UCSD-AML1 (cell line): ENCODE measurements at regions not wholly inside any gene's neighbourhood (a gene's known extent, or its start where the extent isn't known, plus 50 kb on each side); places are given as distances from the start of the nearest gene placed in this dataset.
"Not testable (repeated sequence)": the region's sequence is repeated elsewhere in the genome, so short reads cannot be mapped to it uniquely, and the experiment has no call there.

ENCODE experiments used
- DNase-seq: peaks from one replicate; lab custom pipeline; 2025; ENCODE audit not compliant: unreplicated experiment; lab: John Stamatoyannopoulos, UW

- DNase-seq = no peak
Observed at GRCh38 chr5:17951392-17952169, 317.3 kb downstream of the TAF11L14 start.

- no peak for DNase-seq
Observed at GRCh38 chr5:17952231-17952630, 318.0 kb downstream of the TAF11L14 start.

DNA sequence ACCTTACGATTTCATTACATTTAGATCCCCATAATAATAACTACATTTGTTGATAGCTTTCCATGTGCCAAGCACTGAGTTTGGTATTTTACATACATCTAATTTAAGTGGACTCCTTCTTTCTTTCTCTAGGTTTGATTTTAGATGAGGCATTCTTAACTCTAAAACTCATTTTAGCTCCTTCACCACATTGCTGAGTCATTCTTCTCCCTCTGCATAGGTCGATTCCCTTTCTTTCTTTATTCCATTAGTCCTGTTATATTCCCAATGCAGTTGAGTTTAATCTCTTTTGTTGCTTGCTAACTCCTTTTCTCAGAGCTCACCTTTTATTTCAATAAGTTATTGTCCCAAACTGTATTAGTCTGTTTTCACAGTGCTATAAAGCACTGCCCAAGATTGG is 329.8 kb downstream of the TAF11L14 start:
- DNase-seq = no peak

DNA sequence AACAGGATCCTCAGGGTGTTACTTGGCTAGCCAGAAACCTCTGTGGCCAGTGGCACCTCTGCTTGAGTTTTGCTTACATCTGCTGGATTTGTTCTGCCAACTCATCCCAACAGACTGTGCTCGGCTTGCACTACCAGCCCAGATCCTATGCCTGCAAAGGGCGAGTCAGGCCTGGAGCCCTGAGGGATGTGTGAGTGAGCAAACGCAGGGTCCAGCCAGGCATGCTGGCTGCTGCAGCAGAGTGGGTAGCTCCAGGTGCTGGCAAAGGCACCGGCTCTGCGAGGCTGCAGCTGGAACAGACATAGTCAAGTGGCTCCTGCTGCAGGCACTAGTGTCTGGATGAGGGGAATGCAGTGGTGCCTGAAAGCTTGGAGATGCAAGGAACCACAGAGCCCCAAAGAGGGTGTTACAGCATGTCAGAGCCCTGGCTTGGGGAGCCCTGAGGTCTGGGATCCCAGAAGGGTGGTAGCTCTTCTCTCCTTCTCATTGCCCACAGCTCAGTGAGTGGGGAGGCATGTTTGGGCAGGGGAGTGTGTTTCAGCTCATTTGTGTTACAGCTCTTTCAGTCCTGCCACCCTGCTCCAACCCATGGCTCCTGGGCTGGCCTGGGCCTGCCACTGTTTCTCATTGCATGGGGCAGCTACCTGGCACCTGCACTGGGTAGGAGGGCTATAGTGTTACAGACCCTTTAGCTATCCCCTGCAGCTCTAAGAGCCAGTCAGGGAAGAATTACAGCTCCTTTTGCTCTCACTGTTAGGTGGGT is 332.6 kb downstream of the TAF11L14 start:
- DNase-seq = no peak

GRCh38 chr5:17976404-17976803 is 342.1 kb downstream of the TAF11L14 start:
- DNase-seq = no peak

- DNase-seq = no peak
Observed at GRCh38 chr5:17978954-17979353, 344.7 kb downstream of the TAF11L14 start.

GRCh38 chr5:17982626-17983025 is 348.4 kb downstream of the TAF11L14 start:
- not testable (repeated sequence) for DNase-seq

GRCh38 chr5:17989036-17989435 is 354.8 kb downstream of the TAF11L14 start:
- no peak for DNase-seq

GRCh38 chr5:17989567-17990563 is 355.6 kb downstream of the TAF11L14 start:
- DNase-seq = no peak

DNA sequence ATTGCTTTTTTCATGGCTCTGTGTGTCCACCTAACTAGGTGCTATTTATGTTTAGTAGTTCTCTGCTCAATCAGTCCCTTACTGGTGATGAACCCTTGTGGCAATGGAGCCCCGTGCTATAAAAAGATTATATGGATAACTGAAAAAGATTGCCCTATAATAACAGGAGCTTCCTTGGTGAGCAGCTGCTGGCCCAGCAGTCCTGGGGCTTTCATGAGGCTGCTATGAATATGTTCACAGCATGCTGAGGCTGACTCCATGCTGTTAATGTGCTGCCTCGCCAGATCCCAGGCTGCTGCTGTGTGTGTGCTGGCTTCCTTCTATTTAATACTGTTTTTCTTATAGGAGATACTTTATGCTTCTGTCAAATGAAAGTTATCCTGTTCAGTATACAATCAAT is 357.5 kb downstream of the TAF11L14 start:
- no peak for DNase-seq

DNA sequence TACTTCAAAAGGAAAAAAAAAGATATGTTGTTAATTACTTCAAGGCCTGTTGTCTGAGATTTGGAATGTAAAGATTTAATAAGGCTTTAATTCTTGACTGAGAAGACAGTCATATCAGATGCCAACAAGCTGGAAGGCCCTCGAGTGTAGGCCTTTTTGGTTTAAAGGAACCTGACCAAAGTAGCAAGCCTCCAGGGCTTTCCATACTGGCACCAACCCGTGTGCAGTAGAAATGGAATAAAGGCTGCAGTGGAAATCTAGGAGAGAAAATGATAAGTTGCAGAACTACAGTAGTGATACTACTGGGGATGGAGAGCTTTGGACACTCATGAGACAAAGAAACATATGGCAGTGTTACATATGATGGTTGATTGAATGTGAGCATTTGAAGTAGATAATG is 358.0 kb downstream of the TAF11L14 start:
- no peak for DNase-seq

DNA sequence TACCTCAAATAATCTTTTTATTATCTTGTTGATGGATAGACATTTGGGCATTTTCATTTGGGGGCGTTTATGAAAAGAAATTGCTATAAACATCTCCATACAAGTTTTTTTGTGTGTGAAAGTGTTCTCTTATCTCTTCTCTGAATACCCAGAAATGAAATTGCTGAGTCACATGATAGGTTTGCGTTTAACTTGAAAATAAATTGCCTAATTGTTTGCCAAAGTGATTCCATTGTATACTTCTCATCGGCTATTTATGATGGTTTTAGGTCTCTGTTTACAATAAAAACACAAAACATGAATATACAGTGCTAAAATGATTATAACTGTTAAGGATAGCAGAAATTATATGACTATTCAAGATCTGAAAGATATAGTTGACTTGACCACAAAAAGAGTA is 361.7 kb downstream of the TAF11L14 start:
- DNase-seq = no peak

- no peak for DNase-seq
Observed at GRCh38 chr5:17999858-18000257, 365.6 kb downstream of the TAF11L14 start.

- peak; percentile 82 for DNase-seq
Observed at GRCh38 chr5:18000744-18001143, 366.5 kb downstream of the TAF11L14 start.

DNA sequence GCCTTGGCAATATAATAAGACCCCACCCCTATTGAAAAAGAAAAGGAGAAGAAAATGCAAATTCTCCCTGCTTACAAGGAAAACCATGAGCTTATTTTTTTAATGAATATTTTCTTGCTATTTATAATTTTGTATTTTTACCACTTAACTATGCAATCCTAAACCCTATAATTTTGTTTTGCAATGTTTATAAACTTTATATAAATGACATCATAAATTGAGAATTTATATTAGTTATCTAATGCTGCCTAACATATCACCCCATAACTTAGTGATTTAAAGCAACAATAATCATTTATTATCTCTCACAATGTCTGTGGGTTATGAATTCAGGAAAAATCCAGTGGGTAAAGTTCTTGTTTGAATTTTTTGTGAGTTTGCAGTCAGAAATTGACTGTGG is 369.1 kb downstream of the TAF11L14 start:
- DNase-seq = no peak

- no peak for DNase-seq
Observed at GRCh38 chr5:18003784-18004183, 369.5 kb downstream of the TAF11L14 start.

- DNase-seq = not testable (repeated sequence)
Observed at GRCh38 chr5:18006235-18006634, 372.0 kb downstream of the TAF11L14 start.

DNA sequence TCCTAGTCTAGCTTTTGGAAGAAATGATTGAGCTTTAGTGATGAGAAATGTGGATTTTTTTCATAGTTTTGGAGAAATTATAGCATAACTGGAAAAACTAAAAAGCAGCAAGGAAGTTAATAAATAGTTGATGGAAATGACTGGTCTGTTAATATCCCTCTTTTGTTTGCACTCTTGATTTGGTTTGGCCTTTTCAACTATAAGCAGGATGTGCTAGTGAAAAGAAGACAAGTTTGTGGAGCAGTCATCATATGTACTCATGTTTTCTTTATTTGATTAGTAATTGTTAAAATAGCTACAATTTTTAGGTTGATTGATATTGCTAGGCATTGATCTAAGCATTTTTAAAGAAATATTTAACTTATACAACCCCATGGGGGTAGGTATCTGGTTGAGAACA is 374.7 kb downstream of the TAF11L14 start:
- no peak for DNase-seq

DNA sequence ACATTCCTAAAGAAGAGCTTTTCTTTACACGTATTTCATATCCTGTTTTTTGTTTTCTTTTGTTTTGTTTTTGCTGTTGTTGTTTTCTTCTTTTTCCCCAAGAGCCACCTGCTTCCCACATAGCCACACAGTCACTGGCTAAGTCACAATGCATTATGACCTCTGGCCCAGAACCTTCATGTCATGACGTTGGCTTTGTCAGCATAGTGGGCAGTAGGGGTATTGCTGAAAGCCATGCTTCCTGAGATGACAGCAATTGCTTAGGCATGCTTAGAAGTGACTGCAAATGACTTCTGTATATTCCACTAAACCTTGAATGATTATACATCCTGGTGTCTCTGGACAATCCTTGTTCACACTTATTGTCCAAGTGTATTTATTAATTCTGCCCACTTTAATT is 375.8 kb downstream of the TAF11L14 start:
- no peak for DNase-seq

DNA sequence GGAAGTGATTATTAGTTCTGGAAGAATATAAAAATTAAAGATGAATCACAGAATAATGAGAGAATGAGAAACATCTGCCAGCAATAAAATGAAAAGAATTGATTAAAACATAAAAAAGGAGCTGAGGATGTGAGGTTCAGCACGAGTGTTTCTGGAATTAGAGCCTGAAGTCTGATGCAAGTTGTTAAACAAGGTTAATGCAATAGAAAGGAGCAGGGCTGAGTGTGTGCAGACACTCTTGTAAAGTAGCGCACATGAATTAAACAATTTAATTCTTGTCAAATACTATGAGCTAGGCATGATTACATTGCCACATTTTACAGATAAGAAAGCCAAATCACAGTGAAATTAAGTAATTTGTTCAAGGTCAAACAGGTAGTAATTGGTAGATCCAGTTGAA is 384.2 kb downstream of the TAF11L14 start:
- no peak for DNase-seq

DNA sequence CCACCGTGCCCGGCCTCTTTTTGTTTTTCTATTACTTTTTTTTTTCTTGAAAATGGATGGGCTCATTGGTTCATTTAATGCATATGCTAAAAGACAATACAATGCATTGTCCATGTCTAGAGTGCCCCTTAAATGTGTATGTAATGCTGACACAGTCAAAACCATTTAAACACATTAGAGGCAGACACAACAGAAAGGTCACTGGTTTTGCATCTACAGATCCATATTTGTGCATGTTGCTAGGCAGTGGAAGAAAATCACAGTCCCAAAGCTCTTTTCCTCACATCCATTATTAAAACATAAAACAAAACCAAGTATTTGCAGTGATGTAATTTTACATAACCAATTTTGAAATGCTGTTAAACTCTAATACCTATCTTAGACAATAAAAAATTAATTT is 389.0 kb downstream of the TAF11L14 start:
- DNase-seq = no peak
